Suprapubic skin (tissue), 4 donors: ENCODE measurements at regions not wholly inside any gene's neighbourhood (a gene's known extent, or its start where the extent isn't known, plus 50 kb on each side); places are given as distances from the start of the nearest gene placed in this dataset.

Experiments used
- EP300 ChIP-seq: sonication (generic); formaldehyde crosslinking; IDR thresholded peaks from one replicate; pipeline ENCODE4 v1.6.1; 2017; ENCODE audit warnings: antibody characterized with exemption
- POLR2AphosphoS5 ChIP-seq, 3 donors: sonication (generic); formaldehyde crosslinking; IDR thresholded peaks; one replicate each; pipeline ENCODE4 v1.6.1; 2017; ENCODE audit warnings: antibody characterized with exemption in 3 of 3
- TF ChIP-seq, protein P1 (sequence below), 2 donors: fragments of 200-600 bp in 1 of 2; fragments of 450-650 bp in 1 of 2; sonication (generic) in 1 of 2; IDR thresholded peaks; one replicate each; pipeline ENCODE4 v1.5.1; 2016 to 2019; ENCODE audit warnings: antibody characterized with exemption in 2 of 2, mild to moderate bottlenecking in 1 of 2, moderate library complexity in 1 of 2

DNA sequence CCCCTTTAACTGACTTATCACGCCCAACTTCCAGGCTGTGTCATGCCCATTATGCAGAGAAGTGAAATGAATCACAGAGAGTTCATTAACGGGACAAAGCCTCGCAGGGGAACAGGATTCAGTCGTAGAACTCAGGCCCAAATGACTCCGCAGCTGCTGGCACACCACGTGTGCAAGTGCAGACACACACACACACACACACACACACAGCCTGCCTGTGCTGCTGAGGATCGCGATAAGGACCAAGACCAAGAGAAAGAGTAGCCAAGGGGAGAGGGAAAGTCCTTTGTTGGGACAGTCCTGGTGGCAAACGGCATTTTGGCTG lies 90.0 kb upstream of the TAF1B start:
- TF ChIP-seq, protein P1, sequence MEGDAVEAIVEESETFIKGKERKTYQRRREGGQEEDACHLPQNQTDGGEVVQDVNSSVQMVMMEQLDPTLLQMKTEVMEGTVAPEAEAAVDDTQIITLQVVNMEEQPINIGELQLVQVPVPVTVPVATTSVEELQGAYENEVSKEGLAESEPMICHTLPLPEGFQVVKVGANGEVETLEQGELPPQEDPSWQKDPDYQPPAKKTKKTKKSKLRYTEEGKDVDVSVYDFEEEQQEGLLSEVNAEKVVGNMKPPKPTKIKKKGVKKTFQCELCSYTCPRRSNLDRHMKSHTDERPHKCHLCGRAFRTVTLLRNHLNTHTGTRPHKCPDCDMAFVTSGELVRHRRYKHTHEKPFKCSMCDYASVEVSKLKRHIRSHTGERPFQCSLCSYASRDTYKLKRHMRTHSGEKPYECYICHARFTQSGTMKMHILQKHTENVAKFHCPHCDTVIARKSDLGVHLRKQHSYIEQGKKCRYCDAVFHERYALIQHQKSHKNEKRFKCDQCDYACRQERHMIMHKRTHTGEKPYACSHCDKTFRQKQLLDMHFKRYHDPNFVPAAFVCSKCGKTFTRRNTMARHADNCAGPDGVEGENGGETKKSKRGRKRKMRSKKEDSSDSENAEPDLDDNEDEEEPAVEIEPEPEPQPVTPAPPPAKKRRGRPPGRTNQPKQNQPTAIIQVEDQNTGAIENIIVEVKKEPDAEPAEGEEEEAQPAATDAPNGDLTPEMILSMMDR (IDR thresholded peaks at IDR 0.05), result no peak
- TF ChIP-seq POLR2AphosphoS5 (IDR thresholded peaks at IDR 0.05) (no peak), EP300 (no peak)
